ENCODE measurements at regions not wholly inside any gene's neighbourhood (a gene's known extent, or its start where the extent isn't known, plus 50 kb on each side); places are given as distances from the start of the nearest gene placed in this dataset.

DNA sequence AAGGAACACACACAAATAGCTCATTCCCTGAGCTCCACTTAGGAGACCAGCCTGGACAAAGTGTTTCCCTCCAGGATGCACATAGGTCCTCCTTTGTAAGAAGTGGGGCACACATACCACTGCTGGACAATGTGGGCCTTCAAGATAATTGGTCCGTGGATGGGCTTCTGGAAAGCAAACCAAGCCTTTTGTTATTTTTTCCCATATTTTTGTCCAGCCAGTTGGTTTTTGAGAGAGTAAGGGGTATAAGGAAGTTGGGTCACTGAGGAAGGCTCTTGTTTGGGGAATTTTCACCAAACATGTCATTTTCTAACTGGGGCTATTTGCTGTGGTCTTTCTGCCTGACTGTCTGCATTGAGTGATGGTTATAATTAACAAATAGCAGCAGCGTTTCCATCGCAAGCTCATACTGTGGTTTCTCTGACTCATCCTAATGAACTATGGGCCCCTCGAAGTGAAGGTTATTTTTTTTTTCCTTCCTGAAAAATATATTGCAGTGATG is 306.3 kb upstream of the DUSP10 start:
- no peaks in the 10 kb centered on the region for H3K27me3 ChIP-seq (ENCODE audit: insufficient read depth, low read depth, severe bottlenecking)
- no peak for DNase-seq
- H3K4me3 ChIP-seq (ENCODE audit: low read depth, low read length) = no peak overlapping the region
- TF ChIP-seq, protein P1, sequence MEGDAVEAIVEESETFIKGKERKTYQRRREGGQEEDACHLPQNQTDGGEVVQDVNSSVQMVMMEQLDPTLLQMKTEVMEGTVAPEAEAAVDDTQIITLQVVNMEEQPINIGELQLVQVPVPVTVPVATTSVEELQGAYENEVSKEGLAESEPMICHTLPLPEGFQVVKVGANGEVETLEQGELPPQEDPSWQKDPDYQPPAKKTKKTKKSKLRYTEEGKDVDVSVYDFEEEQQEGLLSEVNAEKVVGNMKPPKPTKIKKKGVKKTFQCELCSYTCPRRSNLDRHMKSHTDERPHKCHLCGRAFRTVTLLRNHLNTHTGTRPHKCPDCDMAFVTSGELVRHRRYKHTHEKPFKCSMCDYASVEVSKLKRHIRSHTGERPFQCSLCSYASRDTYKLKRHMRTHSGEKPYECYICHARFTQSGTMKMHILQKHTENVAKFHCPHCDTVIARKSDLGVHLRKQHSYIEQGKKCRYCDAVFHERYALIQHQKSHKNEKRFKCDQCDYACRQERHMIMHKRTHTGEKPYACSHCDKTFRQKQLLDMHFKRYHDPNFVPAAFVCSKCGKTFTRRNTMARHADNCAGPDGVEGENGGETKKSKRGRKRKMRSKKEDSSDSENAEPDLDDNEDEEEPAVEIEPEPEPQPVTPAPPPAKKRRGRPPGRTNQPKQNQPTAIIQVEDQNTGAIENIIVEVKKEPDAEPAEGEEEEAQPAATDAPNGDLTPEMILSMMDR (IDR thresholded peaks at IDR 0.05; ENCODE audit: low read depth, low read length) = no peak
- no peaks in the 10 kb centered on the region for H3K9me3 ChIP-seq (ENCODE audit: severe bottlenecking)
- no peak overlapping the region for H3K27ac ChIP-seq
- H3K36me3 ChIP-seq = no peaks in the 10 kb centered on the region

DNA sequence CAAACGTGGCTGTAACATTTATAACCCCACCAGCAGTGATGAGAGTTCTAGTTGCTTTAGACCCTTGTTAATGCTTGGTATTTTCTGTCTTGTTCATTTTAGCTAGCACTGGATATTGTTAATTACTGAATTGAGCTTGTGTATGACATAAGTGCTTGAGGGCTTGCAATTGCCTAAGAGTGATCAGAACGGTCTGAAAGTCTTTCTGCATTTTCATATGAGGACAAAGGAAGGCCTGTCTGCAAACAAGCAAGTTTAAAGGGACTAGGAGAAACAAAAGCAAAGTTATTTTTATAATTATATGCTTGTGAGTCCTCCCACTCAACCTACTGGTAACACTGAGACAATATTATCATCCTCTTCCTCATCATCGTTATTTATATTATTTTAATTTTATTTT is 305.5 kb upstream of the DUSP10 start:
- H3K9me3 ChIP-seq (ENCODE audit: severe bottlenecking) = no peaks in the 10 kb centered on the region
- no peak overlapping the region for H3K27ac ChIP-seq
- TF ChIP-seq, protein P1 (IDR thresholded peaks at IDR 0.05; ENCODE audit: low read depth, low read length) = no peak
- no peak overlapping the region for H3K4me3 ChIP-seq (ENCODE audit: low read depth, low read length)
- DNase-seq = no peak
- H3K27me3 ChIP-seq (ENCODE audit: insufficient read depth, low read depth, severe bottlenecking) = no peaks in the 10 kb centered on the region
- H3K36me3 ChIP-seq = no peaks in the 10 kb centered on the region

DNA sequence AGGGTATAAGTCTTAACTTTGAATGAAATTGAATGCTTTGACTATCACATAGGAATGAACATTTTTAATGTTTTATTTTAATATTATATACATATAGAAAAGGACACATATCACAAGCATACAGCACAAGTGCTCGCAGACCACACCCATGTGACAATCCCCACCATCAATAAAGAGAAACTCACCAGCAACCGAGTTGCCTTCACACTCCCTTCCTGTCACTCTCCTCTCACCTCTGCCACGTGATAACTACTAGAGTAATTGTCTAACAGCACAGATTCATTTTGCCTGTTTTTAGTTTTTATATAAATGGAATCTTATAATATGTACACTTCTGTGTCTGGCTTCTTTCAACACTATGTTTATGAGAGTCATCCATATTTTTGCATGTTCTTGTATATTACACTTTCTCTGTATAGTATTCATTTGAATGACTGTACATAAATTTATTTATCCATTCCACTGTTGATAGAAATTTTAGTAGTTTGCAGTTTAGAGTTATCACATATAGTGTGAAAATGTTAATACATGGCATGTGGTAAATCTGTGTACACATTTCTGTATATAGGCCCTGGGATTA is 304.9 kb upstream of the DUSP10 start:
- no peak for DNase-seq
- Histone ChIP-seq H3K4me3 (ENCODE audit: low read depth, low read length) (no peak overlapping the region), H3K27ac (no peak overlapping the region), H3K9me3 (ENCODE audit: severe bottlenecking) (no peaks in the 10 kb centered on the region), H3K36me3 (no peaks in the 10 kb centered on the region), H3K27me3 (ENCODE audit: insufficient read depth, low read depth, severe bottlenecking) (no peaks in the 10 kb centered on the region)
- TF ChIP-seq, protein P1 (IDR thresholded peaks at IDR 0.05; ENCODE audit: low read depth, low read length) = no peak

DNA sequence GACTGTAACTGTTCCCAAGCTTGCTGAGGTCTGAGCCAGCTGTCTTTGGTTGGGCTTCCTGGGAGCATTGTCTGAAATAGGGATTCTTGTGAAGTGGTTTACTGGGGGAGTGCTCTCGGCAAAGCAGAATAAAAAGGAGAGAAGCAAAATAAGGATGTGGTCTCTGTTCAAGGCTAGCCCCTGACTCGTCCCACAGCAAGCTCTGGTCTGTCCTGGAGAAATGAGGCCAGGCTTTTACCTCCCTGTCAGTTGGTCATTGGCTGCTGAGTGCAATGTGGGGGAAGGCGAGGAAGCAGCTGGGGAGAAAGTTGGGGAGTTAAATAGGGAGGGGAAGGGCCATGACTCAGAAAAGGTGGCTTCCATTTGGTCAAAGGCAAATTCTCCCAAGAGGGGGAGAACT is 303.9 kb upstream of the DUSP10 start:
- TF ChIP-seq, protein P1 (IDR thresholded peaks at IDR 0.05; ENCODE audit: low read depth, low read length) = no peak
- DNase-seq = no peak

DNA sequence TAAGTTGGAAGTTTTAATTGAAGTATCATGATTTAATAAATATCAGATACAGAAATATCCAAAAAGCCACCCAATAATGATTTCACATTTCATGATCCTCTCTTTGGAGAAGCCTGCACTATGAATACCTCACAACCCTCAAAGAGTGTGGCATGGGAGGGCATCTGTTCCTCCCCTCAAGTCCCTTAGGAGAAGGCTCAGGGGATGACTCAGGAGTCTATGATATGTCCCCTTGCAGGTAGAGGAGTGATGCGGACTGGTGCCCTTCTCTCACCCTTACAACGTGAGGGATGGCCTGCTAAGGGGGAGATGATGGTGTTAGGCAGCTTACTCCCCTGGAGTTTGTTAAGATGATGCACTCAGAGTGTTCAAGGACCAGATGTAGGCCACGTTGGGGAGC is 303.3 kb upstream of the DUSP10 start:
- no peak overlapping the region for H3K27ac ChIP-seq
- no peak for DNase-seq
- H3K9me3 ChIP-seq (ENCODE audit: severe bottlenecking) = no peaks in the 10 kb centered on the region
- H3K27me3 ChIP-seq (ENCODE audit: insufficient read depth, low read depth, severe bottlenecking) = no peaks in the 10 kb centered on the region
- no peaks in the 10 kb centered on the region for H3K36me3 ChIP-seq
- H3K4me3 ChIP-seq (ENCODE audit: low read depth, low read length) = no peak overlapping the region
- TF ChIP-seq, protein P1 (IDR thresholded peaks at IDR 0.05; ENCODE audit: low read depth, low read length) = no peak

More for the DNA sequence above, 303.9 kb upstream of the DUSP10 start:
- Histone ChIP-seq H3K4me3 (ENCODE audit: low read depth, low read length) (no peak overlapping the region), H3K27ac (no peak overlapping the region), H3K27me3 (ENCODE audit: insufficient read depth, low read depth, severe bottlenecking) (no peaks in the 10 kb centered on the region), H3K36me3 (no peaks in the 10 kb centered on the region), H3K9me3 (ENCODE audit: severe bottlenecking) (no peaks in the 10 kb centered on the region)
